ENCODE measurements at regions not wholly inside any gene's neighbourhood (a gene's known extent, or its start where the extent isn't known, plus 50 kb on each side); places are given as distances from the start of the nearest gene placed in this dataset.

- no peak for DNase-seq
Observed at GRCh38 chr1:82219841-82220240, 419.1 kb downstream of the ADGRL2 start.

GRCh38 chr1:82218846-82219245 lies 418.1 kb downstream of the ADGRL2 start:
- DNase-seq, result no peak

GRCh38 chr1:82215853-82216175 lies 415.1 kb downstream of the ADGRL2 start:
- no peak for DNase-seq

- DNase-seq, result no peak
Observed at GRCh38 chr1:82215056-82215852, 414.5 kb downstream of the ADGRL2 start.

GRCh38 chr1:82214606-82215005 lies 413.9 kb downstream of the ADGRL2 start:
- no peak for DNase-seq

- DNase-seq, result peak; percentile 18
Observed at GRCh38 chr1:82197606-82198005, 396.9 kb downstream of the ADGRL2 start.

- DNase-seq, result no peak
Observed at GRCh38 chr1:82195245-82195644, 394.5 kb downstream of the ADGRL2 start.

- DNase-seq, result no peak
Observed at GRCh38 chr1:82185084-82185483, 384.4 kb downstream of the ADGRL2 start.

GRCh38 chr1:82181846-82182245 lies 381.1 kb downstream of the ADGRL2 start:
- no peak for DNase-seq

GRCh38 chr1:82179131-82179530 lies 378.4 kb downstream of the ADGRL2 start:
- no peak for DNase-seq

GRCh38 chr1:82177192-82177591 lies 376.5 kb downstream of the ADGRL2 start:
- DNase-seq, result no peak

GRCh38 chr1:82171955-82172354 lies 371.2 kb downstream of the ADGRL2 start:
- DNase-seq, result no peak

- DNase-seq, result no peak
Observed at GRCh38 chr1:82168482-82168881, 367.7 kb downstream of the ADGRL2 start.

- DNase-seq, result no peak
Observed at GRCh38 chr1:82165304-82165703, 364.6 kb downstream of the ADGRL2 start.

- DNase-seq, result no peak
Observed at GRCh38 chr1:82162486-82163420, 362.0 kb downstream of the ADGRL2 start.

- DNase-seq, result peak; percentile 26
Observed at GRCh38 chr1:82161700-82162141, 361.0 kb downstream of the ADGRL2 start.

GRCh38 chr1:82160903-82161302 lies 360.2 kb downstream of the ADGRL2 start:
- DNase-seq, result no peak

GRCh38 chr1:82160036-82160435 lies 359.3 kb downstream of the ADGRL2 start:
- no peak for DNase-seq

- DNase-seq, result no peak
Observed at GRCh38 chr1:82158981-82159380, 358.2 kb downstream of the ADGRL2 start.

- no peak for DNase-seq
Observed at GRCh38 chr1:82154219-82154970, 353.7 kb downstream of the ADGRL2 start.

- no peak for DNase-seq
Observed at GRCh38 chr1:82153752-82154151, 353.0 kb downstream of the ADGRL2 start.

- DNase-seq, result no peak
Observed at GRCh38 chr1:82153272-82153629, 352.5 kb downstream of the ADGRL2 start.

Data from DMS79 treated with DMSO at 0.1 percent for 48 hours (cell line).